GM13976 (cell line): ENCODE measurements at regions not wholly inside any gene's neighbourhood (a gene's known extent, or its start where the extent isn't known, plus 50 kb on each side); places are given as distances from the start of the nearest gene placed in this dataset.

Source experiments
- DNase-seq: peaks from one replicate; pipeline ENCODE4 v3.0.0; 2012; ENCODE audit warnings: low spot score
- CTCF ChIP-seq: IDR thresholded peaks from 2 replicates; pipeline ENCODE4 v1.5.1; 2012; ENCODE audit warnings: borderline replicate concordance, mild to moderate bottlenecking; ENCODE audit not compliant: insufficient read depth; ENCODE audit errors: extremely low read depth, missing control alignments, control extremely low read depth
- in situ Hi-C: fragments of 300-500 bp; cut with MboI; formaldehyde crosslinking; loops from one replicate; pipeline ENCODE4 v1.12.0; 2022; ENCODE audit warnings: low sequenced_read_pairs, mixed read lengths, inconsistent platforms; ENCODE audit not compliant: unreplicated experiment

GRCh38 chr3:80213086-80213485, 445.3 kb upstream of the ROBO1 start:
- no peak for DNase-seq
- in situ Hi-C loops: no loop called here
- no peak for TF ChIP-seq CTCF

- no peak for DNase-seq
- no peak for TF ChIP-seq CTCF
- in situ Hi-C loops: no loop called here
These were observed 425.1 kb upstream of the ROBO1 start for GRCh38 chr3:80192936-80193335.

- in situ Hi-C loops: no loop called here
- DNase-seq: no peak
- TF ChIP-seq CTCF: no peak
These were observed 422.3 kb upstream of the ROBO1 start for GRCh38 chr3:80190051-80190450.

GRCh38 chr3:80187981-80188380, 420.2 kb upstream of the ROBO1 start:
- TF ChIP-seq CTCF: no peak
- in situ Hi-C loops: no loop called here
- DNase-seq: no peak

GRCh38 chr3:80159990-80160506, 392.2 kb upstream of the ROBO1 start:
- in situ Hi-C loops: no loop called here
- no peak for TF ChIP-seq CTCF
- DNase-seq: no peak

- no peak for TF ChIP-seq CTCF
- in situ Hi-C loops: no loop called here
- no peak for DNase-seq
These were observed 390.5 kb upstream of the ROBO1 start for GRCh38 chr3:80158332-80158731.

- DNase-seq: no peak
- no peak for TF ChIP-seq CTCF
- in situ Hi-C loops: no loop called here
These were observed 389.7 kb upstream of the ROBO1 start for GRCh38 chr3:80157546-80157945.
